ENCODE measurements at regions not wholly inside any gene's neighbourhood (a gene's known extent, or its start where the extent isn't known, plus 50 kb on each side); places are given as distances from the start of the nearest gene placed in this dataset.

DNA sequence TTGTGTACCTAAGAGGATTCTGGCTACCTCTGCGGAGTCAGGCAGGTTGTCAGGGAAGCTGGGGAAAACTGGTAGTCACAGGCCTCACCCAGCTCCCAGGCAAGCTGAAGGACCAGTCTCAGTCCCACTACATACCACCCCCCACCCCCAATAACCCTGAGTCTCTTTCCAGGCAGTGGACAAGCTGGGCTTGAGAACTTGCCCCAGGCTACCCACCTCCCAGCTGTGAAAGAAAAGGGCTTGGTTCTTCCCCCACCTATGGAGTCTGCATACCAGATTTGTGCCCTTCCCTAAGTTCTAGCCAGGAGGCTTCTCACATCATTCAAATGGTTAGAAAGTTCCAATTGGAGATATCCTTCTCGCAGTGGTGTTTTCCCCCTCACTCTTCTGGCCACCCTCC lies 1678.8 kb downstream of the MAT2B start:
- no peak overlapping the region for H3K9ac ChIP-seq (ENCODE audit: low read length)
- no peak overlapping the region for H3K27ac ChIP-seq (ENCODE audit: low read depth, low read length, poor library complexity, severe bottlenecking)
- H2AFZ ChIP-seq (ENCODE audit: low read length) = no peak overlapping the region
- no peaks in the 10 kb centered on the region for H3K4me1 ChIP-seq (ENCODE audit: insufficient read depth, low read length, severe bottlenecking)
- H3K79me2 ChIP-seq (ENCODE audit: insufficient read depth, low read length) = no peaks in the 10 kb centered on the region
- TF ChIP-seq EZH2 (IDR thresholded peaks at IDR 0.05; ENCODE audit: borderline replicate concordance, low read length) = no peak
- TF ChIP-seq, protein P1, sequence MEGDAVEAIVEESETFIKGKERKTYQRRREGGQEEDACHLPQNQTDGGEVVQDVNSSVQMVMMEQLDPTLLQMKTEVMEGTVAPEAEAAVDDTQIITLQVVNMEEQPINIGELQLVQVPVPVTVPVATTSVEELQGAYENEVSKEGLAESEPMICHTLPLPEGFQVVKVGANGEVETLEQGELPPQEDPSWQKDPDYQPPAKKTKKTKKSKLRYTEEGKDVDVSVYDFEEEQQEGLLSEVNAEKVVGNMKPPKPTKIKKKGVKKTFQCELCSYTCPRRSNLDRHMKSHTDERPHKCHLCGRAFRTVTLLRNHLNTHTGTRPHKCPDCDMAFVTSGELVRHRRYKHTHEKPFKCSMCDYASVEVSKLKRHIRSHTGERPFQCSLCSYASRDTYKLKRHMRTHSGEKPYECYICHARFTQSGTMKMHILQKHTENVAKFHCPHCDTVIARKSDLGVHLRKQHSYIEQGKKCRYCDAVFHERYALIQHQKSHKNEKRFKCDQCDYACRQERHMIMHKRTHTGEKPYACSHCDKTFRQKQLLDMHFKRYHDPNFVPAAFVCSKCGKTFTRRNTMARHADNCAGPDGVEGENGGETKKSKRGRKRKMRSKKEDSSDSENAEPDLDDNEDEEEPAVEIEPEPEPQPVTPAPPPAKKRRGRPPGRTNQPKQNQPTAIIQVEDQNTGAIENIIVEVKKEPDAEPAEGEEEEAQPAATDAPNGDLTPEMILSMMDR (IDR thresholded peaks at IDR 0.05; ENCODE audit: low read length) = no peak
- no peaks in the 10 kb centered on the region for H3F3A ChIP-seq (ENCODE audit: insufficient read depth, low read length)
- no peaks in the 10 kb centered on the region for H3K27me3 ChIP-seq (ENCODE audit: insufficient read depth, low read length)
- H3K36me3 ChIP-seq (ENCODE audit: insufficient read depth, low read length) = no peaks in the 10 kb centered on the region
- H3K4me2 ChIP-seq (ENCODE audit: low read length) = no peak overlapping the region
- H3K9me3 ChIP-seq (ENCODE audit: low read length) = no peaks in the 10 kb centered on the region
- no peak overlapping the region for H3K4me3 ChIP-seq (ENCODE audit: low read depth, low read length, poor library complexity, severe bottlenecking)
- no peaks in the 10 kb centered on the region for H4K20me1 ChIP-seq (ENCODE audit: insufficient read depth, low read length)
- no peaks in the 10 kb centered on the region for H3K9me2 ChIP-seq (ENCODE audit: low read depth, low read length)

DNA sequence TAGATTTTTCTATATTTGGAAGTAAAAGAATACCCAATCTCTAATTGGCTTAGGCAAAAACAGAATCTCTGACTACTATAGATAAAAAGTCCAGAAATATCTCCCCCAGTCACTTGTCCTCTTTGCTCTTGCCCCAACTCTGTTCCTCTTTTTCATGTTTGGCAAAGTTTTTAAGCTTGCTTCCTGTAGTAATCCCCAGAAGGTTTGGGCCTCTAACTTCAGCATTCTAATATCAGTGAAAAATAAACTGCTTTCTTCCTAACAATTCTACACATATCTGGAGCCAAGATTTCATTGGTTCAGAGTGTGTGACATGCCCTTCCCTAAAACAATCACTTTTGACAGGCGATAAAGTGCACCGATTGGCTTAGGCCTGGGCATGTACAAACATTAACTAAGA lies 1680.3 kb downstream of the MAT2B start:
- Histone ChIP-seq H3K36me3 (ENCODE audit: insufficient read depth, low read length) (no peaks in the 10 kb centered on the region), H4K20me1 (ENCODE audit: insufficient read depth, low read length) (no peaks in the 10 kb centered on the region), H3K27me3 (ENCODE audit: insufficient read depth, low read length) (no peaks in the 10 kb centered on the region), H3K4me2 (ENCODE audit: low read length) (no peak overlapping the region), H3K9me3 (ENCODE audit: low read length) (no peaks in the 10 kb centered on the region), H3K4me1 (ENCODE audit: insufficient read depth, low read length, severe bottlenecking) (no peaks in the 10 kb centered on the region), H3K27ac (ENCODE audit: low read depth, low read length, poor library complexity, severe bottlenecking) (no peak overlapping the region), H3K4me3 (ENCODE audit: low read depth, low read length, poor library complexity, severe bottlenecking) (no peak overlapping the region), H2AFZ (ENCODE audit: low read length) (no peak overlapping the region), H3K9me2 (ENCODE audit: low read depth, low read length) (no peaks in the 10 kb centered on the region), H3F3A (ENCODE audit: insufficient read depth, low read length) (no peaks in the 10 kb centered on the region), H3K79me2 (ENCODE audit: insufficient read depth, low read length) (no peaks in the 10 kb centered on the region), H3K9ac (ENCODE audit: low read length) (no peak overlapping the region)
- TF ChIP-seq, protein P1 (IDR thresholded peaks at IDR 0.05; ENCODE audit: low read length) = no peak
- TF ChIP-seq EZH2 (IDR thresholded peaks at IDR 0.05; ENCODE audit: borderline replicate concordance, low read length) = no peak

DNA sequence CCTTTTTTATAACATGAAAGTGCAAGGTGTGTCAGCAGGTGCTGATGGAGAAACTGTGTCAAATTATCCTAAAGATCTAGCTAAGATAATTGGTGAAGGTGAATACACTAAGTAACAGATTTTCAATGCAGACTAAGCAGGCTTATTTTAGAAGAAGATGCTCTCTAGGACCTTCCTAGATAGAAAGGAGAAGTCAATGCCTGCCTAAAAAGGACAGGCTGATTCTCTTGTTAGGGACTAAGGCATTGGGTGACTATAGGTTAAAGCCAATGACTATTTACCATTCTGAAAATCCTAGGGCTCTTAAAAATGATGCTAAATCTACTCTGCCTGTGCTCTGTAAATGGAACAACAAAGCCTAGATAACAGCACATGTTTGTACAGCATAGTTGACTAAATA lies 1682.4 kb downstream of the MAT2B start:
- no peaks in the 10 kb centered on the region for H3K9me3 ChIP-seq (ENCODE audit: low read length)
- no peak for TF ChIP-seq EZH2 (IDR thresholded peaks at IDR 0.05; ENCODE audit: borderline replicate concordance, low read length)
- TF ChIP-seq, protein P1 (IDR thresholded peaks at IDR 0.05; ENCODE audit: low read length) = no peak
- H2AFZ ChIP-seq (ENCODE audit: low read length) = no peak overlapping the region
- H3K79me2 ChIP-seq (ENCODE audit: insufficient read depth, low read length) = no peaks in the 10 kb centered on the region
- no peak overlapping the region for H3K4me2 ChIP-seq (ENCODE audit: low read length)
- H3K9me2 ChIP-seq (ENCODE audit: low read depth, low read length) = no peaks in the 10 kb centered on the region
- H3K27ac ChIP-seq (ENCODE audit: low read depth, low read length, poor library complexity, severe bottlenecking) = no peak overlapping the region
- H3K36me3 ChIP-seq (ENCODE audit: insufficient read depth, low read length) = no peaks in the 10 kb centered on the region
- H3K4me3 ChIP-seq (ENCODE audit: low read depth, low read length, poor library complexity, severe bottlenecking) = no peak overlapping the region
- no peak overlapping the region for H3K9ac ChIP-seq (ENCODE audit: low read length)
- no peaks in the 10 kb centered on the region for H3K27me3 ChIP-seq (ENCODE audit: insufficient read depth, low read length)
- no peaks in the 10 kb centered on the region for H4K20me1 ChIP-seq (ENCODE audit: insufficient read depth, low read length)
- H3K4me1 ChIP-seq (ENCODE audit: insufficient read depth, low read length, severe bottlenecking) = no peaks in the 10 kb centered on the region
- no peaks in the 10 kb centered on the region for H3F3A ChIP-seq (ENCODE audit: insufficient read depth, low read length)
